ENCODE measurements at regions not wholly inside any gene's neighbourhood (a gene's known extent, or its start where the extent isn't known, plus 50 kb on each side); places are given as distances from the start of the nearest gene placed in this dataset.
"Not testable (repeated sequence)": the region's sequence is repeated elsewhere in the genome, so short reads cannot be mapped to it uniquely, and the experiment has no call there.

- no peak overlapping the region for H3K4me3 ChIP-seq (replicated peaks; ENCODE audit: low read depth, low read length)
- no peak for TF ChIP-seq CTCF (IDR thresholded peaks at IDR 0.05; ENCODE audit: low read length, missing control alignments)
- DNase-seq (ENCODE audit: low read depth), result no peak
Observed at GRCh38 chr2:47629501-47630460, 59.0 kb upstream of the KCNK12 start.

- TF ChIP-seq CTCF (IDR thresholded peaks at IDR 0.05; ENCODE audit: low read length, missing control alignments), result no peak
- H3K4me3 ChIP-seq (replicated peaks; ENCODE audit: low read depth, low read length), result no peak overlapping the region
- DNase-seq (ENCODE audit: low read depth), result no peak
Observed at GRCh38 chr2:47628904-47629303, 58.1 kb upstream of the KCNK12 start.

DNA sequence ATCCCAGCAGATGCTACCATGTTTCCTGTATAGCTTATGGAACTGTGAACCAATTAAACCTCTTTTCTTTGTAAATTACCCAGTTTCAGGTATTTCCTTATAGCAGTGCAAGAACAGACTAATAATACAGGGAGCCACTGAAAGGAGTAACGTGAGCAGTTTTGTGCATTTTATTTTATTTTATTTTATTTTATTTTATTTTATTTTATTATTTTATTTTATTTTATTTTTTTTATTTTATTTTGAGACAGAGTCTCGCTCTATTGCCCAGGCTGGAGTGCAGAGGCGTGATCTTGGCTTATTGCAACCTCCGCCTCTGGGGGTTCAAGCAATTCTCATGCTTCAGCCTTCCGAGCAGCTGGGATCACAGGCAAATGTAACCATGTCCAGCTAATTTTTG is 55.9 kb upstream of the KCNK12 start:
- TF ChIP-seq CTCF (IDR thresholded peaks at IDR 0.05; ENCODE audit: low read length, missing control alignments), result no peak
- no peak overlapping the region for H3K4me3 ChIP-seq (replicated peaks; ENCODE audit: low read depth, low read length)
- DNase-seq (ENCODE audit: low read depth), result no peak

- H3K4me3 ChIP-seq (replicated peaks; ENCODE audit: low read depth, low read length), result not testable (repeated sequence)
Observed at GRCh38 chr2:47623140-47623539, 52.4 kb upstream of the KCNK12 start.

DNA sequence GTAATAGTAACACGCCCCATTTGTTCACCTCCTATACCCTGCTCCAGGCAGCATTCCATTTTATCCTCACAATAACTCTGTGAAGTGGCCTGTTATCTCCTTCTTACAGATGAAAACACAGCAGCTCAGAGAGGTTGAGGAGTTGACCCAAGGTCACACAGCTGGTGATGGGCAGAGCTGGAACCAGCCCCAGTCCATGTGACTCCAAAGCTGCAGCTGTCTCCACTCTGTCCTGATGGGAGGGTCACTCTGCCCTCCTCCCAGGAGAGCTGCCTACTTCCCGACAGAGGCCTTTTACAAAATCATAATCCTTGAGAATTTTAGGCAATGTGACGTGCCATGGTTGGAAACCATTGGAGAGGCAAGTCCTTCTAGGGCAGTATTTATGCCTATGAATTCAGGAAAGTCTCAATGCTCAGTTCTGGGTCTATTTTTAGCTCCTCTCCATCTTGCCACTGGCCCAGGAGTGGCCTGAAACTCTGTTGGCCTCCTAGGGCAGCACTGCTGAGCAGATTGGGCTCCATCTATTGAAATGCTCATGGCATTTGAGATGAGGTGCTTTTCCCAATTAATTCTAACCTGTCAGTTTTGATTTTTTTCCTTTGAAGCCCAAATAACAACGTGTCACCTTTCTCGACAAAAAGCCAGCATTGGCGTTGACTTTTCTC is 50.1 kb upstream of the KCNK12 start:
- DNase-seq (ENCODE audit: low read depth), result no peak
- TF ChIP-seq CTCF (IDR thresholded peaks at IDR 0.05; ENCODE audit: low read length, missing control alignments), result no peak
- H3K4me3 ChIP-seq (replicated peaks; ENCODE audit: low read depth, low read length), result no peak overlapping the region

More at GRCh38 chr2:47623140-47623539, 52.4 kb upstream of the KCNK12 start:
- not testable (repeated sequence) for DNase-seq (ENCODE audit: low read depth)

Data from fibroblast of pulmonary artery (primary cell).